ENCODE measurements at regions not wholly inside any gene's neighbourhood (a gene's known extent, or its start where the extent isn't known, plus 50 kb on each side); places are given as distances from the start of the nearest gene placed in this dataset.
A peak's percentile ranks its signal among the peaks of the same experiment; 100 is the strongest.

GRCh38 chr2:145638675-145639074 lies 1118.8 kb upstream of the ZEB2 start:
- TF ChIP-seq CTCF (IDR thresholded peaks at IDR 0.05; ENCODE audit: insufficient read depth, low read depth, low read length) (peak; percentile 9), EZH2 (IDR thresholded peaks at IDR 0.05; ENCODE audit: insufficient read depth, low read length) (no peak)

Data from astrocyte (in vitro differentiated cells and primary cell).